Femur (tissue), 1 donor: ENCODE measurements at regions not wholly inside any gene's neighbourhood (a gene's known extent, or its start where the extent isn't known, plus 50 kb on each side); places are given as distances from the start of the nearest gene placed in this dataset.
A peak's percentile ranks its signal among the peaks of the same experiment; 100 is the strongest.
"Not testable (repeated sequence)": the region's sequence is repeated elsewhere in the genome, so short reads cannot be mapped to it uniquely, and the experiment has no call there.

Experiments
- DNase-seq: peaks from one replicate; pipeline ENCODE4 v3.0.0-alpha.2; 2017

GRCh38 chr12:114119316-114119715 is 153.2 kb upstream of the RBM19 start:
- no peak for DNase-seq

GRCh38 chr12:114096461-114096860 is 130.3 kb upstream of the RBM19 start:
- no peak for DNase-seq

- no peak for DNase-seq
Measured at GRCh38 chr12:114093520-114093919, 127.4 kb upstream of the RBM19 start.

GRCh38 chr12:114092981-114093380 is 126.9 kb upstream of the RBM19 start:
- no peak for DNase-seq

- peak; percentile 25 for DNase-seq
Measured at GRCh38 chr12:114090211-114090610, 124.1 kb upstream of the RBM19 start.

- no peak for DNase-seq
Measured at GRCh38 chr12:114073076-114073475, 107.0 kb upstream of the RBM19 start.

GRCh38 chr12:114069507-114069906 is 103.4 kb upstream of the RBM19 start:
- no peak for DNase-seq

GRCh38 chr12:114064497-114064896 is 98.4 kb upstream of the RBM19 start:
- DNase-seq, result no peak

- not testable (repeated sequence) for DNase-seq
Measured at GRCh38 chr12:114064034-114064433, 97.9 kb upstream of the RBM19 start.

GRCh38 chr12:114063435-114063834 is 97.3 kb upstream of the RBM19 start:
- DNase-seq, result no peak

GRCh38 chr12:114056351-114056750 is 90.2 kb upstream of the RBM19 start:
- not testable (repeated sequence) for DNase-seq

- no peak for DNase-seq
Measured at GRCh38 chr12:114054982-114055381, 88.9 kb upstream of the RBM19 start.

GRCh38 chr12:114046236-114046998 is 80.3 kb upstream of the RBM19 start:
- DNase-seq, result no peak

- DNase-seq, result no peak
Measured at GRCh38 chr12:114045349-114045748, 79.2 kb upstream of the RBM19 start.

GRCh38 chr12:114041590-114041989 is 75.5 kb upstream of the RBM19 start:
- no peak for DNase-seq

- DNase-seq, result no peak
Measured at GRCh38 chr12:114041136-114041535, 75.0 kb upstream of the RBM19 start.

GRCh38 chr12:114038962-114039361 is 72.8 kb upstream of the RBM19 start:
- no peak for DNase-seq

- DNase-seq, result no peak
Measured at GRCh38 chr12:114032801-114033200, 66.7 kb upstream of the RBM19 start.

GRCh38 chr12:114030451-114030850 is 64.3 kb upstream of the RBM19 start:
- no peak for DNase-seq

- no peak for DNase-seq
Measured at GRCh38 chr12:114026805-114027204, 60.7 kb upstream of the RBM19 start.

GRCh38 chr12:114025935-114026334 is 59.8 kb upstream of the RBM19 start:
- no peak for DNase-seq

GRCh38 chr12:114022081-114022480 is 56.0 kb upstream of the RBM19 start:
- DNase-seq, result not testable (repeated sequence)

- no peak for DNase-seq
Measured at GRCh38 chr12:114018669-114019068, 52.5 kb upstream of the RBM19 start.
